ENCODE measurements at regions not wholly inside any gene's neighbourhood (a gene's known extent, or its start where the extent isn't known, plus 50 kb on each side); places are given as distances from the start of the nearest gene placed in this dataset.

DNA sequence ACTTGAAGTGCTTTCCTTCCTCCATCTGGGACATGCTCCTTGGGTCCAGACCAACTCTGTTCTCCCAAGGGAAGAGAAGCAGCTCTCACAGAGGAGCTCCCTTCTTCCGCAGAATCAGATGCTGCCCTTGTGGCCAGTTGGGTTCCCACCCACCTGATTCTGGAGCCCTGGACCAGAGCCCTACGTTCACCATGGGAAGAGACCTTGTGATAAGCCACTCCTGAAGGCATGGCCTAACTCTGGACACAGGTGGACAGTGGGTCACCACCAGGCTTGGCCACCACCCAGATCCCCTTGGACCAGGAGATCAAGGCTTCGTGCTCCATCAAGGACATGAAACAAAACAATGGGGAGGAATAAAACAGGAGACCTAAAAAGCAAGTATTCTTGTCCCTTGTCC lies 172.2 kb downstream of the RPLP1 start:
- no peak for DNase-seq (ENCODE audit: extremely low spot score, unreplicated experiment)
- H3K9me3 Mint-ChIP-seq: no peaks in the 10 kb centered on the region
- H3K36me3 Mint-ChIP-seq: no peaks in the 10 kb centered on the region
- no peak overlapping the region for H3K27ac Mint-ChIP-seq
- peaks cover 47% of the 10 kb centered on the region for H3K27me3 Mint-ChIP-seq
- no peak overlapping the region for H3K4me3 Mint-ChIP-seq
- H3K4me1 Mint-ChIP-seq (ENCODE audit: unreplicated experiment): peaks cover 3% of the 10 kb centered on the region
- TF ChIP-seq, protein P1, sequence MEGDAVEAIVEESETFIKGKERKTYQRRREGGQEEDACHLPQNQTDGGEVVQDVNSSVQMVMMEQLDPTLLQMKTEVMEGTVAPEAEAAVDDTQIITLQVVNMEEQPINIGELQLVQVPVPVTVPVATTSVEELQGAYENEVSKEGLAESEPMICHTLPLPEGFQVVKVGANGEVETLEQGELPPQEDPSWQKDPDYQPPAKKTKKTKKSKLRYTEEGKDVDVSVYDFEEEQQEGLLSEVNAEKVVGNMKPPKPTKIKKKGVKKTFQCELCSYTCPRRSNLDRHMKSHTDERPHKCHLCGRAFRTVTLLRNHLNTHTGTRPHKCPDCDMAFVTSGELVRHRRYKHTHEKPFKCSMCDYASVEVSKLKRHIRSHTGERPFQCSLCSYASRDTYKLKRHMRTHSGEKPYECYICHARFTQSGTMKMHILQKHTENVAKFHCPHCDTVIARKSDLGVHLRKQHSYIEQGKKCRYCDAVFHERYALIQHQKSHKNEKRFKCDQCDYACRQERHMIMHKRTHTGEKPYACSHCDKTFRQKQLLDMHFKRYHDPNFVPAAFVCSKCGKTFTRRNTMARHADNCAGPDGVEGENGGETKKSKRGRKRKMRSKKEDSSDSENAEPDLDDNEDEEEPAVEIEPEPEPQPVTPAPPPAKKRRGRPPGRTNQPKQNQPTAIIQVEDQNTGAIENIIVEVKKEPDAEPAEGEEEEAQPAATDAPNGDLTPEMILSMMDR (conservative IDR thresholded peaks at IDR 0.05): no peak

DNA sequence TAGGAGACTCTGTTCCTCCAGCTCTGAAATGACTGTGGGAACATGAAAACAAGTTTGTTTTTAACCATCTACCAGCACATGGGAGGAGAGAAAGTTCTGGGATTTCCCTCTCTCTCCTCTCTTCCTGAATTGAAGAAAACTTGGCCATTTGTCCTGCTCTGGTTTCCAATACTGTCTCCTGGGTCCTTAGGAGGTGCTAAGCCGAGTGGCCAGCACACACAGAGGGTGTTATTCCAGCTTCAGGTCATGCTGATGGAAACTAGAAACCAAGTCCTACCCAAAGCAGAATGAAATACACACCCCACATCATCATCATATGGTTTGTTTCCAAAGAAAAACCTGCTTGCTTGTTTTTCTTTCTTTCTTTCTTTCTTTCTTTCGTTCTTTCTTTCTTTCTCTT lies 172.7 kb downstream of the RPLP1 start:
- DNase-seq (ENCODE audit: extremely low spot score, unreplicated experiment): no peak
- Mint-ChIP-seq H3K27me3 (peaks cover 47% of the 10 kb centered on the region), H3K9me3 (no peaks in the 10 kb centered on the region), H3K27ac (no peak overlapping the region), H3K4me1 (ENCODE audit: unreplicated experiment) (peaks cover 3% of the 10 kb centered on the region), H3K36me3 (no peaks in the 10 kb centered on the region), H3K4me3 (no peak overlapping the region)
- TF ChIP-seq, protein P1 (conservative IDR thresholded peaks at IDR 0.05): no peak

DNA sequence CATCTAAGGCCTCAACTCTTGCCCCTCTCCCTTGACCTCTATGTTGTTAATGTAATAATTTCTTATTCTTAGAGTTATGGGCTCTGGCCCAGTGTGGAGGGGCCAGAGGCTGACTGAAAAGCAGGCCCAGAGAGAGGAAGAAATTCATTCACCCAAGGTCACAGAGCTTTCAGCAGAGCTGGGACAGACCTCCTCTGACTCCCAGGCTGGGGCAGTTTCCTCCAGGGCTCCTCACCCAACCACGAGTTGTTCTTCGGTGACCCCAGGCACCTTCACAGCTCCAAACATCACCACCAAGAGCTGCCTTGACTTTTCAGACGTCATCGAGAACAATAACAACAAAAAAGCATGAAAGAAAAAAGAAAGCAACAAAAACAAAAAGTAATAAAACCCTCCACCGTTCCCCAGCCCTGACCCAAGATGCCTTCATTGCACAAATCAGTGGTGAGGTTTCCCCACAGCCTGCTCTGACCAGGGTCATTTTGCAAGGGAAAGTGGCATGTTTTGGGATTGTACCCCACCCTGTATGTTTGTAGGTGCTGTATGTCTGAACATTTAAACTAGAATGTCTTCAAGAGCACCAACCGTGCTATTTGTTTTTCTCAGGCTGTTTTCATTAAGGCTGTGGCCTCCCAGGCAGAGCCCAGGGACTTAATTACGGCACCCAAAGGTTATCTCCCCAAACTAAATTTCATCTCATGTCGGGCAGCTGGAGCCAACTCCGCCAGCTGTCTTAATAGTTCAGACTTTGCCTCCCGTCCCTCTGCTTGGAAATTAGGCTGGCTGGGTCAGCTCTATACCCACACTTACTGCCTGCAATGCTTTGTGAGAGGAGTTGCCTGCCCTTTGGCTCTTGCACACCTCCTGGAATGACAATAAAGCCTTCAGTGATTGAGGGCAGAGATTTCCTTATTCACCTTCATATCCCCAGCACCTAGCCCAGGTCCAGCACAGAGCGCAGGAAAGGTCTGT lies 173.8 kb downstream of the RPLP1 start:
- TF ChIP-seq, protein P1 (conservative IDR thresholded peaks at IDR 0.05): no peak
- Mint-ChIP-seq H3K36me3 (no peaks in the 10 kb centered on the region), H3K4me3 (no peak overlapping the region), H3K27me3 (peaks cover 52% of the 10 kb centered on the region), H3K9me3 (no peaks in the 10 kb centered on the region), H3K4me1 (ENCODE audit: unreplicated experiment) (peaks cover 3% of the 10 kb centered on the region), H3K27ac (no peak overlapping the region)
- DNase-seq (ENCODE audit: extremely low spot score, unreplicated experiment): no peak

DNA sequence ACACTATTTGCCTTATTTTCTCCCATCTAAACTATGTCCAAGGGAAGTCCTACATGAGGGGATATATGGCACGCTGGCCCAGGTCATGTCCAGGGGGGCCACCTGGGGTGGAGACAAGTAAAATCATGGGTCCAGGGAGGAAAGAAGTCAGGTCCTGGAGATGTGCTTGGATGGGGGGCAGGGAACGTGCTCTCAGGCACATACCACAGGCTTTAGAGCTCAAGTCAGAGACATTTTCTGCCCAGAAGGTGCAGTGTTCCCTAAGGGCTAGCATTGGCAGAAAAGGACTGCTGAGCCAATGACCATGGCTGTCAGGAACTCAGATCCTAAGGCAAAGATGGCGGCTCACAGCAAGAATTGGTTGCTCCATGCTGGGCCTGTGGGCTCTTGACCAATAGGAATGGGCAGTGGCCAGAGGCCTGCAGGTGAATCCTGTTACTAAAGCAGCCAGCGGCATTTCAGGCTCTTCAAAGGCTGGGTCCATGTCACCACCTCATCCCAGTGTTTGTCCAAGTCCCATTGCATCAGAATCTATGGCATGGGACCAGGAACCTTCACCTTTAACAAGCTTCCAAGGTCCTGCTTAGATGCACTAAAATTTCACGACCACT lies 175.0 kb downstream of the RPLP1 start:
- Mint-ChIP-seq H3K4me3 (no peak overlapping the region), H3K4me1 (ENCODE audit: unreplicated experiment) (peaks cover 3% of the 10 kb centered on the region), H3K27ac (no peak overlapping the region), H3K9me3 (no peaks in the 10 kb centered on the region), H3K27me3 (peaks cover 63% of the 10 kb centered on the region), H3K36me3 (no peaks in the 10 kb centered on the region)
- TF ChIP-seq, protein P1 (conservative IDR thresholded peaks at IDR 0.05): no peak
- no peak for DNase-seq (ENCODE audit: extremely low spot score, unreplicated experiment)

DNA sequence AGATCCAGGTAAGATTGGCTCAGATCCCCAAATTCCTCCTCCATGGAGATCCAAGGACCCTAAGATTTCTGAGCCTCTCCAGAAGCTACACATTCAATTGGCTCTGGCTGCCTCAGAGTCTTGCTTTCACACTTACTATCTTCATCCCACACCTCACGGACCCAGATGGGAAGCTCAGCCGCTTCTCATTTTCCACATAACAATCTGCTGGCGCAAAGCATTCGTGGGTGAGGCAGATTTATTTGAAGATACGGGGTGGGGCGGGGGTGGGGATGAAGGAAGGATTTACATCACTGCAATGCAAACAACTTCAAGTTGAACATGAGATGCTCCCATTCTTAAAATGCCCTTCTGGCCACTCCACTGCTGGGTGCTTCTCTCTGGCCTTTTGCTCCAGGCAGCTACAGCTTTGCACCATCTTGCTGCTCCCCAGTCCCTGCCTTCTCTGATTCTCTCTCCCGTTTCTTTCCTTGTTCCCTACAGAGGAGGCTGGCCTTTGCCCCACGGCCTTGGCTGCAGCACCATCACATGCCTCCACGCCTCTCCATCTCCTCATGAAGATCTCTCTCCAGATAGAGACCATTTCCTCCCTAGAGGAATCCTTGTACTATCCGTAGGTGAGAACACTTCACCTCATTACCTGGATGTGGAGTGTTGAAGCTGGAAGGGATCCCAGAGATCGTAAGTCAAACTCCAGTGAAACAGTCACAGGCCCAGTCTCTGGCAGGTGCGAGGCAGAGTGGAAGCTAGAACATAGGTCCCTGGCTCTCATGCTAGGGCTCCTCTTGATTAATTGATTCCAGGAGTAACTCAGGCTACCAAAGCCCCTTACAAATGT lies 175.9 kb downstream of the RPLP1 start:
- no peaks in the 10 kb centered on the region for H3K9me3 Mint-ChIP-seq
- H3K27ac Mint-ChIP-seq: no peak overlapping the region
- H3K36me3 Mint-ChIP-seq: no peaks in the 10 kb centered on the region
- H3K27me3 Mint-ChIP-seq: peaks cover 66% of the 10 kb centered on the region
- TF ChIP-seq, protein P1 (conservative IDR thresholded peaks at IDR 0.05): no peak
- DNase-seq (ENCODE audit: extremely low spot score, unreplicated experiment): no peak
- no peak overlapping the region for H3K4me3 Mint-ChIP-seq
- H3K4me1 Mint-ChIP-seq (ENCODE audit: unreplicated experiment): peaks cover 3% of the 10 kb centered on the region

Measured in type B pancreatic cell (in vitro differentiated cells).